ENCODE measurements at regions not wholly inside any gene's neighbourhood (a gene's known extent, or its start where the extent isn't known, plus 50 kb on each side); places are given as distances from the start of the nearest gene placed in this dataset.

DNA sequence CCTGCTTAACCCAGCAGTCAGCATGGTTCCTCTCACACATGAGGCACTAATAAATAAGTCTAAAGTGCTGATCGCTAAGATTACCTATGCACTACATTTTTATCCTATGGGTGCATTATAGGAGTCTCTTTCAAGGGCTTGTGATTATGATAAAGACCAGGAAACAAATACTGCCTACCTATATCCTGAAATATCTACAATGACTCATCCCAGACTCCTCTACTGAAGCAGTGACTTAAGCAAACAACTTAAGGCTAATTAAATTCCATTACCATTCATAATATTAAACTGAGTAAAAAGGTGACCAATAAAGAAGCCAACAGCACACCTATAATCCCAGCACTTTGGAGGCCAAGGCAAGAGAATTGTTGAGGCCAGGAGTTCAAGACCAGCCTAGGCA, 338.4 kb downstream of the DNAH5 start:
- TF ChIP-seq ISL1 (CRISPR knock-in tag; IDR thresholded peaks at IDR 0.05) (no peak), ZNF565 (CRISPR knock-in tag; conservative IDR thresholded peaks at IDR 0.05; ENCODE audit: low read depth) (no peak), SNAI2 (CRISPR knock-in tag; IDR thresholded peaks at IDR 0.05) (no peak), ZNF70 (CRISPR knock-in tag; IDR thresholded peaks at IDR 0.05) (no peak), ZFP3 (CRISPR knock-in tag; IDR thresholded peaks at IDR 0.05) (no peak), ZNF8 (CRISPR knock-in tag; IDR thresholded peaks at IDR 0.05) (no peak), BACH2 (CRISPR knock-in tag; IDR thresholded peaks at IDR 0.05; ENCODE audit: borderline replicate concordance) (no peak), ESRRG (CRISPR knock-in tag; IDR thresholded peaks at IDR 0.05) (no peak), PPARA (CRISPR knock-in tag; IDR thresholded peaks at IDR 0.05; ENCODE audit: borderline replicate concordance) (no peak), CSDC2 (CRISPR knock-in tag; IDR thresholded peaks at IDR 0.05) (no peak), TOX (CRISPR knock-in tag; IDR thresholded peaks at IDR 0.05; ENCODE audit: borderline replicate concordance) (no peak), ZFP30 (CRISPR knock-in tag; IDR thresholded peaks at IDR 0.05) (no peak)
- TF ChIP-seq, protein P1, sequence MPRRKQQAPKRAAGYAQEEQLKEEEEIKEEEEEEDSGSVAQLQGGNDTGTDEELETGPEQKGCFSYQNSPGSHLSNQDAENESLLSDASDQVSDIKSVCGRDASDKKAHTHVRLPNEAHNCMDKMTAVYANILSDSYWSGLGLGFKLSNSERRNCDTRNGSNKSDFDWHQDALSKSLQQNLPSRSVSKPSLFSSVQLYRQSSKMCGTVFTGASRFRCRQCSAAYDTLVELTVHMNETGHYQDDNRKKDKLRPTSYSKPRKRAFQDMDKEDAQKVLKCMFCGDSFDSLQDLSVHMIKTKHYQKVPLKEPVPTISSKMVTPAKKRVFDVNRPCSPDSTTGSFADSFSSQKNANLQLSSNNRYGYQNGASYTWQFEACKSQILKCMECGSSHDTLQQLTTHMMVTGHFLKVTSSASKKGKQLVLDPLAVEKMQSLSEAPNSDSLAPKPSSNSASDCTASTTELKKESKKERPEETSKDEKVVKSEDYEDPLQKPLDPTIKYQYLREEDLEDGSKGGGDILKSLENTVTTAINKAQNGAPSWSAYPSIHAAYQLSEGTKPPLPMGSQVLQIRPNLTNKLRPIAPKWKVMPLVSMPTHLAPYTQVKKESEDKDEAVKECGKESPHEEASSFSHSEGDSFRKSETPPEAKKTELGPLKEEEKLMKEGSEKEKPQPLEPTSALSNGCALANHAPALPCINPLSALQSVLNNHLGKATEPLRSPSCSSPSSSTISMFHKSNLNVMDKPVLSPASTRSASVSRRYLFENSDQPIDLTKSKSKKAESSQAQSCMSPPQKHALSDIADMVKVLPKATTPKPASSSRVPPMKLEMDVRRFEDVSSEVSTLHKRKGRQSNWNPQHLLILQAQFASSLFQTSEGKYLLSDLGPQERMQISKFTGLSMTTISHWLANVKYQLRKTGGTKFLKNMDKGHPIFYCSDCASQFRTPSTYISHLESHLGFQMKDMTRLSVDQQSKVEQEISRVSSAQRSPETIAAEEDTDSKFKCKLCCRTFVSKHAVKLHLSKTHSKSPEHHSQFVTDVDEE (CRISPR knock-in tag; IDR thresholded peaks at IDR 0.05), result no peak
- TF ChIP-seq, protein P2, sequence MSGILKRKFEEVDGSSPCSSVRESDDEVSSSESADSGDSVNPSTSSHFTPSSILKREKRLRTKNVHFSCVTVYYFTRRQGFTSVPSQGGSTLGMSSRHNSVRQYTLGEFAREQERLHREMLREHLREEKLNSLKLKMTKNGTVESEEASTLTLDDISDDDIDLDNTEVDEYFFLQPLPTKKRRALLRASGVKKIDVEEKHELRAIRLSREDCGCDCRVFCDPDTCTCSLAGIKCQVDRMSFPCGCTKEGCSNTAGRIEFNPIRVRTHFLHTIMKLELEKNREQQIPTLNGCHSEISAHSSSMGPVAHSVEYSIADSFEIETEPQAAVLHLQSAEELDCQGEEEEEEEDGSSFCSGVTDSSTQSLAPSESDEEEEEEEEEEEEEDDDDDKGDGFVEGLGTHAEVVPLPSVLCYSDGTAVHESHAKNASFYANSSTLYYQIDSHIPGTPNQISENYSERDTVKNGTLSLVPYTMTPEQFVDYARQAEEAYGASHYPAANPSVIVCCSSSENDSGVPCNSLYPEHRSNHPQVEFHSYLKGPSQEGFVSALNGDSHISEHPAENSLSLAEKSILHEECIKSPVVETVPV (CRISPR knock-in tag; IDR thresholded peaks at IDR 0.05), result no peak
- TF ChIP-seq, protein P3, sequence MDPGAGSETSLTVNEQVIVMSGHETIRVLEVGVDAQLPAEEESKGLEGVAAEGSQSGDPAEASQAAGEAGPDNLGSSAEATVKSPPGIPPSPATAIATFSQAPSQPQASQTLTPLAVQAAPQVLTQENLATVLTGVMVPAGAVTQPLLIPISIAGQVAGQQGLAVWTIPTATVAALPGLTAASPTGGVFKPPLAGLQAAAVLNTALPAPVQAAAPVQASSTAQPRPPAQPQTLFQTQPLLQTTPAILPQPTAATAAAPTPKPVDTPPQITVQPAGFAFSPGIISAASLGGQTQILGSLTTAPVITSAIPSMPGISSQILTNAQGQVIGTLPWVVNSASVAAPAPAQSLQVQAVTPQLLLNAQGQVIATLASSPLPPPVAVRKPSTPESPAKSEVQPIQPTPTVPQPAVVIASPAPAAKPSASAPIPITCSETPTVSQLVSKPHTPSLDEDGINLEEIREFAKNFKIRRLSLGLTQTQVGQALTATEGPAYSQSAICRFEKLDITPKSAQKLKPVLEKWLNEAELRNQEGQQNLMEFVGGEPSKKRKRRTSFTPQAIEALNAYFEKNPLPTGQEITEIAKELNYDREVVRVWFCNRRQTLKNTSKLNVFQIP (CRISPR knock-in tag; IDR thresholded peaks at IDR 0.05; ENCODE audit: borderline replicate concordance, low read depth), result no peak

DNA sequence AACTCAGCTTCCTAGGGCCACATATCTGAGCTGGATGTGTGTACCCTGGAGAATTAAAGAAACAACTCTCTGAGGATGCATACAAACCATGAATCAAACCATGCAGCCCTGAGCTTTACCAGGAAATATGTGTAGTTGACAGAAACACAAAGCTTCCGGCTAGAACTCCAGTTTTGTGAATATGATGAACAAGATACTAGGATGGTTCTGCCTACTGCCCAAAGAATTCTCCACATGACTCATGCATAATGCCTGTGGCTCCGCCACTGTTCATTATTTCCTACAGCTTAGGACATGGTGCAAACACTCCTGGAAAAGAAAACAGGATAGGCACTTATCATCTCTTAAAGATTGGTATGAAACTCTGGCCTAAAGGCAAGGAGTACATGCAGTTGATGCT, 343.4 kb downstream of the DNAH5 start:
- ATAC-seq, result peak; percentile 98

More for the DNA sequence above, 338.4 kb downstream of the DNAH5 start:
- ATAC-seq, result no peak

More for the DNA sequence above, 343.4 kb downstream of the DNAH5 start:
- TF ChIP-seq, protein P4, sequence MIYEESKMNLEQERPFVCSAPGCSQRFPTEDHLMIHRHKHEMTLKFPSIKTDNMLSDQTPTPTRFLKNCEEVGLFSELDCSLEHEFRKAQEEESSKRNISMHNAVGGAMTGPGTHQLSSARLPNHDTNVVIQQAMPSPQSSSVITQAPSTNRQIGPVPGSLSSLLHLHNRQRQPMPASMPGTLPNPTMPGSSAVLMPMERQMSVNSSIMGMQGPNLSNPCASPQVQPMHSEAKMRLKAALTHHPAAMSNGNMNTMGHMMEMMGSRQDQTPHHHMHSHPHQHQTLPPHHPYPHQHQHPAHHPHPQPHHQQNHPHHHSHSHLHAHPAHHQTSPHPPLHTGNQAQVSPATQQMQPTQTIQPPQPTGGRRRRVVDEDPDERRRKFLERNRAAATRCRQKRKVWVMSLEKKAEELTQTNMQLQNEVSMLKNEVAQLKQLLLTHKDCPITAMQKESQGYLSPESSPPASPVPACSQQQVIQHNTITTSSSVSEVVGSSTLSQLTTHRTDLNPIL (CRISPR knock-in tag; IDR thresholded peaks at IDR 0.05; ENCODE audit: low read depth), result no peak
- no peak for TF ChIP-seq ZFP30 (CRISPR knock-in tag; IDR thresholded peaks at IDR 0.05)
- no peak for TF ChIP-seq ARNTL (CRISPR knock-in tag; IDR thresholded peaks at IDR 0.05; ENCODE audit: borderline replicate concordance, low read depth)
- TF ChIP-seq, protein P5, sequence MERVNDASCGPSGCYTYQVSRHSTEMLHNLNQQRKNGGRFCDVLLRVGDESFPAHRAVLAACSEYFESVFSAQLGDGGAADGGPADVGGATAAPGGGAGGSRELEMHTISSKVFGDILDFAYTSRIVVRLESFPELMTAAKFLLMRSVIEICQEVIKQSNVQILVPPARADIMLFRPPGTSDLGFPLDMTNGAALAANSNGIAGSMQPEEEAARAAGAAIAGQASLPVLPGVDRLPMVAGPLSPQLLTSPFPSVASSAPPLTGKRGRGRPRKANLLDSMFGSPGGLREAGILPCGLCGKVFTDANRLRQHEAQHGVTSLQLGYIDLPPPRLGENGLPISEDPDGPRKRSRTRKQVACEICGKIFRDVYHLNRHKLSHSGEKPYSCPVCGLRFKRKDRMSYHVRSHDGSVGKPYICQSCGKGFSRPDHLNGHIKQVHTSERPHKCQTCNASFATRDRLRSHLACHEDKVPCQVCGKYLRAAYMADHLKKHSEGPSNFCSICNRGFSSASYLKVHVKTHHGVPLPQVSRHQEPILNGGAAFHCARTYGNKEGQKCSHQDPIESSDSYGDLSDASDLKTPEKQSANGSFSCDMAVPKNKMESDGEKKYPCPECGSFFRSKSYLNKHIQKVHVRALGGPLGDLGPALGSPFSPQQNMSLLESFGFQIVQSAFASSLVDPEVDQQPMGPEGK (CRISPR knock-in tag; IDR thresholded peaks at IDR 0.05; ENCODE audit: borderline replicate concordance), result no peak
- TF ChIP-seq, protein P3 (CRISPR knock-in tag; IDR thresholded peaks at IDR 0.05; ENCODE audit: borderline replicate concordance, low read depth), result no peak
- TF ChIP-seq ISL1 (CRISPR knock-in tag; IDR thresholded peaks at IDR 0.05), result no peak
- no peak for TF ChIP-seq CSDC2 (CRISPR knock-in tag; IDR thresholded peaks at IDR 0.05)
- no peak for TF ChIP-seq TCF4 (CRISPR knock-in tag; IDR thresholded peaks at IDR 0.05; ENCODE audit: borderline replicate concordance)
- TF ChIP-seq ZNF70 (CRISPR knock-in tag; IDR thresholded peaks at IDR 0.05), result no peak
- no peak for TF ChIP-seq BACH2 (CRISPR knock-in tag; IDR thresholded peaks at IDR 0.05; ENCODE audit: borderline replicate concordance)
- no peak for TF ChIP-seq ZNF8 (CRISPR knock-in tag; IDR thresholded peaks at IDR 0.05)
- TF ChIP-seq RARB (CRISPR knock-in tag; IDR thresholded peaks at IDR 0.05), result no peak
- no peak for TF ChIP-seq GLIS3 (CRISPR knock-in tag; IDR thresholded peaks at IDR 0.05)
- TF ChIP-seq, protein P2 (CRISPR knock-in tag; IDR thresholded peaks at IDR 0.05), result no peak
- no peak for TF ChIP-seq PPARA (CRISPR knock-in tag; IDR thresholded peaks at IDR 0.05; ENCODE audit: borderline replicate concordance)
- no peak for TF ChIP-seq ZC3H10 (CRISPR knock-in tag; IDR thresholded peaks at IDR 0.05)
- TF ChIP-seq ZFP3 (CRISPR knock-in tag; IDR thresholded peaks at IDR 0.05), result no peak

Data from SK-N-SH treated with all-trans-retinoic acid at 6 μM for 48 hours (cell line).